AG04450 (cell line): ENCODE measurements at regions not wholly inside any gene's neighbourhood (a gene's known extent, or its start where the extent isn't known, plus 50 kb on each side); places are given as distances from the start of the nearest gene placed in this dataset.
"Not testable (repeated sequence)": the region's sequence is repeated elsewhere in the genome, so short reads cannot be mapped to it uniquely, and the experiment has no call there.

Source experiments
- CTCF ChIA-PET: fragments of 300-600, 350-600 bp; formaldehyde crosslinking; extraction: SDS; loops from one replicate; lab custom pipeline; 2022; ENCODE audit warnings: antibody characterized with exemption, inconsistent platforms; lab: Charles Lee
- POLR2A ChIA-PET: fragments of 350-600 bp; formaldehyde crosslinking; extraction: SDS; loops from one replicate; lab custom pipeline; 2021; ENCODE audit warnings: antibody characterized with exemption, inconsistent platforms; lab: Yijun Ruan, JAX
- DNase-seq: peaks from one replicate; pipeline ENCODE4 v3.0.0-alpha.2; 2011; ENCODE audit warnings: low read depth, low spot score
- H3K27ac ChIP-seq: one replicate; pipeline ENCODE4 v1.5.1; 2012; ENCODE audit warnings: low read depth, low read length, control low read depth
- H3K27me3 ChIP-seq: one replicate; pipeline ENCODE4 v1.6.0; 2012; ENCODE audit warnings: low read length; ENCODE audit not compliant: control insufficient read depth, insufficient read depth
- H3K4me3 ChIP-seq: 2 replicates; pipeline ENCODE4 v1.5.1; 2011; ENCODE audit warnings: mild to moderate bottlenecking, low read depth, low read length, control low read depth
- H3K9me3 ChIP-seq: 2 replicates; pipeline ENCODE4 v1.5.1; 2012; ENCODE audit warnings: low read length; ENCODE audit not compliant: control insufficient read depth, insufficient read depth
- CTCF ChIP-seq: IDR thresholded peaks from 2 replicates; pipeline ENCODE4 v1.5.1; 2011; ENCODE audit warnings: low read depth, low read length, control low read depth, inconsistent platforms

- H3K27me3 ChIP-seq: no peaks in the 10 kb centered on the region
- POLR2A ChIA-PET: no interaction called here
- TF ChIP-seq CTCF: no peak
- CTCF ChIA-PET: no interaction called here
- DNase-seq: no peak
- H3K9me3 ChIP-seq: no peaks in the 10 kb centered on the region
- no peak overlapping the region for H3K27ac ChIP-seq
- no peak overlapping the region for H3K4me3 ChIP-seq
Observed at GRCh38 chr4:156515295-156515694, 456.3 kb downstream of the PDGFC start.

DNA sequence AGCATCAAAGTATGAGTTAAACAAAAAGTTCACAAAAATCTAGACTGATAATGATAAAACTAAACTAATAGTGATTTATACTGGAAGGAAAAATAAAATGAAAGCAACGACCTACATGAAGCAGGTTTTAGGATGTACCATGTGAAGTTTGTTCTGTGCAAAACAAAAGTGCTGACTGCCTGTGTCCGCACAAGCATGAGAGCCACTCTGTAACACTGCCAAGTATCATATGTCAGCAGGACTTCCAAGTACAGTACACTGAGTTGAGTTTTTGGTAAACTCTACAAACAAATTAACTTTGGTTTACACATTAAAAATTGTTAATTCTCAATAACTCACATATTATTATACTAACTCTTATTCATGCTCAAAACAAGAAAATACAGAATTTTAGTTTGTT is 459.0 kb downstream of the PDGFC start:
- Histone ChIP-seq H3K9me3 (no peaks in the 10 kb centered on the region), H3K27me3 (no peaks in the 10 kb centered on the region), H3K27ac (no peak overlapping the region), H3K4me3 (no peak overlapping the region)
- DNase-seq: no peak
- ChIA-PET CTCF (no interaction called here), POLR2A (no interaction called here)
- no peak for TF ChIP-seq CTCF

DNA sequence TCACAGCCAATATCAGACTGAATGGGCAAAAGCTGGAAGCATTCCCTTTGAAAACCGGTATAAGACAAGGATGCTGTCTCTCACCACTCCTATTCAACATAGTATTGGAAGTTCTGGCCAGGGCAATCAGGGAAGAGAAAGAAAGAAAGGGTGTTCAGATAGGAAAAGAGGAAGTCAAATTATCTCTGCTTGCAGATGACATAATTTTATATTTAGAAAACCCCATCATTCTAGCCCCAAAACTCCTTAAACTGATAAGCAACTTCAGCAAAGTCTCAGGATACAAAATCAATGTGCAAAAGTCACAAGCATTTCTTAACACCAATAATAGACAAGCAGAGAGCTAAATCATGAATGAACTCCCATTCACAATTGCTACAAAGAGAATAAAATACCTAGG is 461.7 kb downstream of the PDGFC start:
- DNase-seq, POLR2A ChIA-PET, CTCF ChIA-PET, H3K27me3 ChIP-seq, H3K4me3 ChIP-seq, H3K27ac ChIP-seq, H3K9me3 ChIP-seq: not testable (repeated sequence)

DNA sequence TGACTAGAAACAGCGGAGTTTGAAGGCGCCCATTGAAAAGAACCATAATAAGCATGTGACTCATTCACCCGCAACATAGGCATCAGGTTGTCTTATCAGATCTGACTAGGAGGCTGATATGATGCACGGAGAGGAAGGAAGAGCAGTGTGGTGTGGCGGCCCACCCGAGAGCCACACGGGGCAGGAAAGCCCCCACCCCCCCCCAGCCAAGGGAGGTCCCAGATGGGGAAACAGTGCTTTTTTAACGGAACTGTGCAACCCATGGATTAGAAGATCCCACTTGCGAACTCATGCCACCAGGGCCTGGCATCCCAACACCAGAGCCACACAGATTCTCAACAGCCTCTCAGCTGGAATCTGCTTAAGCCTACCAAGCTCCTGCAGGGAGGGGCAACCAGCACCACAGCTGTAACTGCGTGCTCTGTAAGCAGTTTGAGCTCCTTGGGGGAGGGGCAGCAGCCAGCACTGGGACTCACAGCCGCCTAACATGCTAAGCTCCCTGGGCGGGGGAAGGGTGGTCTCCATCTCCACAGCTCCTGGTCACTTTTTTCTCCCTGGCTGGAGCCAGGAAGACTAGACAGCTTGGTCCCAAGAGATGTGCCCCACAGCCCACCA is 466.2 kb downstream of the PDGFC start:
- POLR2A ChIA-PET: no interaction called here
- Histone ChIP-seq H3K27me3 (no peaks in the 10 kb centered on the region), H3K4me3 (no peak overlapping the region), H3K9me3 (no peaks in the 10 kb centered on the region; the same call in 1 of the 2 replicates), H3K27ac (no peak overlapping the region)
- CTCF ChIA-PET: no interaction called here
- no peak for TF ChIP-seq CTCF
- no peak for DNase-seq

DNA sequence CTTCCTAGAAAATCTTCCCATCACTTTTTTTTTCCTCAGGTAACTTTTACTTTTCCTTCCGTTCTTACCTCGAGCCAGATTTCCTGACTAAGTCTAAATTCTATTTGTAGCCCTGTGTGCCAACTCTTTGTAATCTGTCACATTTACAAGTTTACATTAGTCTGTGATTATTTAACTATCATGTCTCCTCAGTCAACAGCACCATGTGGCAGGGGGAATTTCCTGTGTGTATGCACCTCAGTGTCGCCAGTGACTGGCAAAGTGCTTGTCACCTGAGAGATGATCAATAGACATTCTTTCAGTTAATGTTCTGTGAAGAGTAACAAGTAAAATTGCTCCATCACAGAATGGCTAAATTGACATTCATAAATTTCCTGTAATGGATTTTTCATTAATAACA is 468.5 kb downstream of the PDGFC start:
- Histone ChIP-seq H3K4me3 (no peak overlapping the region), H3K27me3 (no peaks in the 10 kb centered on the region), H3K27ac (no peak overlapping the region), H3K9me3 (no peaks in the 10 kb centered on the region; the same call in 1 of the 2 replicates)
- no peak for TF ChIP-seq CTCF
- ChIA-PET CTCF (no interaction called here), POLR2A (no interaction called here)
- no peak for DNase-seq
